ENCODE measurements at regions not wholly inside any gene's neighbourhood (a gene's known extent, or its start where the extent isn't known, plus 50 kb on each side); places are given as distances from the start of the nearest gene placed in this dataset.

GRCh38 chr1:185473186-185473585 is 156.1 kb upstream of the IVNS1ABP start:
- intact Hi-C loops (cut with DNase I; ENCODE audit: low total_unique reads) = no loop called here
- no peaks in the 10 kb centered on the region for H3K4me1 ChIP-seq
- DNase-seq = no peak
- no peaks in the 10 kb centered on the region for H3K27me3 ChIP-seq
- H3K4me3 ChIP-seq = no peak overlapping the region
- H3K27ac ChIP-seq = no peak overlapping the region
- H3K36me3 ChIP-seq = no peaks in the 10 kb centered on the region
- TF ChIP-seq POLR2A (IDR thresholded peaks at IDR 0.05) = no peak
- TF ChIP-seq, protein P1, sequence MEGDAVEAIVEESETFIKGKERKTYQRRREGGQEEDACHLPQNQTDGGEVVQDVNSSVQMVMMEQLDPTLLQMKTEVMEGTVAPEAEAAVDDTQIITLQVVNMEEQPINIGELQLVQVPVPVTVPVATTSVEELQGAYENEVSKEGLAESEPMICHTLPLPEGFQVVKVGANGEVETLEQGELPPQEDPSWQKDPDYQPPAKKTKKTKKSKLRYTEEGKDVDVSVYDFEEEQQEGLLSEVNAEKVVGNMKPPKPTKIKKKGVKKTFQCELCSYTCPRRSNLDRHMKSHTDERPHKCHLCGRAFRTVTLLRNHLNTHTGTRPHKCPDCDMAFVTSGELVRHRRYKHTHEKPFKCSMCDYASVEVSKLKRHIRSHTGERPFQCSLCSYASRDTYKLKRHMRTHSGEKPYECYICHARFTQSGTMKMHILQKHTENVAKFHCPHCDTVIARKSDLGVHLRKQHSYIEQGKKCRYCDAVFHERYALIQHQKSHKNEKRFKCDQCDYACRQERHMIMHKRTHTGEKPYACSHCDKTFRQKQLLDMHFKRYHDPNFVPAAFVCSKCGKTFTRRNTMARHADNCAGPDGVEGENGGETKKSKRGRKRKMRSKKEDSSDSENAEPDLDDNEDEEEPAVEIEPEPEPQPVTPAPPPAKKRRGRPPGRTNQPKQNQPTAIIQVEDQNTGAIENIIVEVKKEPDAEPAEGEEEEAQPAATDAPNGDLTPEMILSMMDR (IDR thresholded peaks at IDR 0.05) = no peak
- H3K9me3 ChIP-seq = no peaks in the 10 kb centered on the region

- TF ChIP-seq POLR2A (IDR thresholded peaks at IDR 0.05) = no peak
- TF ChIP-seq, protein P1 (IDR thresholded peaks at IDR 0.05) = no peak
- no peaks in the 10 kb centered on the region for H3K27me3 ChIP-seq
- no peak overlapping the region for H3K4me3 ChIP-seq
- DNase-seq = no peak
- no peaks in the 10 kb centered on the region for H3K9me3 ChIP-seq
- H3K27ac ChIP-seq = no peak overlapping the region
- H3K36me3 ChIP-seq = no peaks in the 10 kb centered on the region
- intact Hi-C loops (cut with DNase I; ENCODE audit: low total_unique reads) = no loop called here
- no peaks in the 10 kb centered on the region for H3K4me1 ChIP-seq
Observed at GRCh38 chr1:185468626-185469025, 151.6 kb upstream of the IVNS1ABP start.

GRCh38 chr1:185467122-185467521 is 150.1 kb upstream of the IVNS1ABP start:
- no peak for TF ChIP-seq POLR2A (IDR thresholded peaks at IDR 0.05)
- TF ChIP-seq, protein P1 (IDR thresholded peaks at IDR 0.05) = no peak
- H3K36me3 ChIP-seq = no peaks in the 10 kb centered on the region
- H3K4me3 ChIP-seq = no peak overlapping the region
- no peak for DNase-seq
- no peaks in the 10 kb centered on the region for H3K9me3 ChIP-seq
- no peak overlapping the region for H3K27ac ChIP-seq
- H3K4me1 ChIP-seq = no peaks in the 10 kb centered on the region
- intact Hi-C loops (cut with DNase I; ENCODE audit: low total_unique reads) = no loop called here
- H3K27me3 ChIP-seq = no peaks in the 10 kb centered on the region

GRCh38 chr1:185464777-185465176 is 147.7 kb upstream of the IVNS1ABP start:
- H3K27ac ChIP-seq = no peak overlapping the region
- no peaks in the 10 kb centered on the region for H3K9me3 ChIP-seq
- no peak for DNase-seq
- H3K4me1 ChIP-seq = no peaks in the 10 kb centered on the region
- TF ChIP-seq POLR2A (IDR thresholded peaks at IDR 0.05) = no peak
- TF ChIP-seq, protein P1 (IDR thresholded peaks at IDR 0.05) = no peak
- no peak overlapping the region for H3K4me3 ChIP-seq
- no peaks in the 10 kb centered on the region for H3K36me3 ChIP-seq
- intact Hi-C loops (cut with DNase I; ENCODE audit: low total_unique reads) = no loop called here
- no peaks in the 10 kb centered on the region for H3K27me3 ChIP-seq

GRCh38 chr1:185463433-185463832 is 146.4 kb upstream of the IVNS1ABP start:
- Histone ChIP-seq H3K9me3 (no peaks in the 10 kb centered on the region), H3K27me3 (no peaks in the 10 kb centered on the region), H3K4me1 (no peaks in the 10 kb centered on the region), H3K4me3 (no peak overlapping the region), H3K36me3 (no peaks in the 10 kb centered on the region), H3K27ac (no peak overlapping the region)
- intact Hi-C loops (cut with DNase I; ENCODE audit: low total_unique reads) = no loop called here
- TF ChIP-seq, protein P1 (IDR thresholded peaks at IDR 0.05) = no peak
- TF ChIP-seq POLR2A (IDR thresholded peaks at IDR 0.05) = no peak
- DNase-seq = no peak
